ENCODE measurements at regions not wholly inside any gene's neighbourhood (a gene's known extent, or its start where the extent isn't known, plus 50 kb on each side); places are given as distances from the start of the nearest gene placed in this dataset.

DNA sequence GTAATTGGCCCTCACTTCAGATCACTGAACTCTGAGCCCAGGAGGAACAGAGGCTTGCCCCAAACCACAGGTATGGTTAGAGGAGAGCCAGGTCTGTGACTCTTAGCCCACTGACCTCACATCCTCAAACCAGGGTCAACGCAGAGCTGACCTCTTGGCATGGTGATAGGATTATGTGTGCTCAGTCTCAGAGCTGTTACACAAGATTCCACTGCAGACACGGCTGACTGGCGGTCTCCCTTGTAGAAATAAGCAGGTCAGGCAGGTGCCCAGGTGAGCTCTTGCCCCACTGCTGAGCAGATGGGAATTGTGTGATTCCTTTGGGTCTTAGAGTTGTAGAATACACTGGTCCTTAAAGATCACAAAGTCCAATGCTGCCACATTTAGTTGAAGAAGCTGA is 66.0 kb upstream of the PITX1 start:
- TF ChIP-seq ELF1 (IDR thresholded peaks at IDR 0.05) (no peak), EZH2phosphoT487 (IDR thresholded peaks at IDR 0.05; ENCODE audit: borderline replicate concordance, low read depth) (no peak)
